BLaER1 treated with 17β-estradiol and CSF1 and Interleukin-3, amounts not matched to agents 10 nM and 100 nM (cell line): ENCODE measurements at regions not wholly inside any gene's neighbourhood (a gene's known extent, or its start where the extent isn't known, plus 50 kb on each side); places are given as distances from the start of the nearest gene placed in this dataset.

Experiments
- H3K27ac ChIP-seq, 11 experiments: shearing (Covaris generic); formaldehyde crosslinking; 2 replicates each; pipeline ENCODE4 v1.8.1; 2022
- H3K27me3 ChIP-seq, 11 experiments: shearing (Covaris generic); formaldehyde crosslinking; 2 replicates each; pipeline ENCODE4 v1.8.1; 2022
- H3K36me3 ChIP-seq, 11 experiments: shearing (Covaris generic); formaldehyde crosslinking; 2 replicates each; pipeline ENCODE4 v1.8.1; 2022
- H3K4me1 ChIP-seq, 10 experiments: shearing (Covaris generic); formaldehyde crosslinking; 2 replicates each; pipeline ENCODE4 v1.8.1; 2022
- H3K4me2 ChIP-seq, 11 experiments: shearing (Covaris generic); formaldehyde crosslinking; 2 replicates each; pipeline ENCODE4 v1.8.1; 2022
- H3K4me3 ChIP-seq, 10 experiments: shearing (Covaris generic); formaldehyde crosslinking; 2 replicates each; pipeline ENCODE4 v1.8.1; 2022
- H3K9ac ChIP-seq, 11 experiments: shearing (Covaris generic); formaldehyde crosslinking; 2 replicates each; pipeline ENCODE4 v1.8.1; 2022
- H3K9me3 ChIP-seq, 11 experiments: shearing (Covaris generic); formaldehyde crosslinking; replicated peaks in 1 of 11; 2 replicates each; pipeline ENCODE4 v1.8.1; 2022
- H4K20me1 ChIP-seq, 11 experiments: shearing (Covaris generic); formaldehyde crosslinking; 2 replicates each; pipeline ENCODE4 v1.8.1; 2022
- Cebpa-rat ChIP-seq, 11 experiments: shearing (Covaris generic); IDR thresholded peaks; 2 replicates each; pipeline ENCODE4 v1.8.1; 2022

- Histone ChIP-seq H3K4me3 (no peak overlapping the region), H3K4me2 (no peak overlapping the region), H3K27ac (no peak overlapping the region), H3K9ac (no peak overlapping the region), H4K20me1 (no peaks in the 10 kb centered on the region), H3K27me3 (no peaks in the 10 kb centered on the region), H3K9me3 (peaks cover 0 to 9% (median 5%) of the 10 kb centered on the region in 11 experiments; a peak in 8 of 22 replicates), H3K4me1 (no peaks in the 10 kb centered on the region), H3K36me3 (no peaks in the 10 kb centered on the region)
- no peak for TF ChIP-seq Cebpa-rat (IDR thresholded peaks at IDR 0.05)
Observed at GRCh38 chr3:159513867-159514380, 474.7 kb upstream of the IL12A start.

DNA sequence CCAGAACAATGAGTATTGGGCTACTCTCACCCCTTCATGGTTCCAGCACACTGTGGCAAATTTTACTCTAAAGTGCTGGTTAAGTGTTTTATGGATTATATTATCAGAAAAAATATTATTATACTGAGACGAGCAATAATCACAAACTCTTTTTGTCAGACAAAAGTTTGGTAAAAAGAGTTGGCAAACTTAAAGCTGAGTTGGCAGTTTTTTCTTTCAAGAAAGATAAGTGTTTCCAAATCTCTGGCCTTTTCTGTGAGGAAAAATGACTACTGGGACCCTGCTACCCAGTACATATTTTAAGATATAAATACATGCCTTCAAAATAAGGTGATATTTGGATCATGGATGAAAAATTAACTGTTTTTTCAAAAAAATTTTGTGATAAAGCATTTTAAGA is 471.5 kb upstream of the IL12A start:
- Histone ChIP-seq H3K27ac (no peak overlapping the region), H3K9ac (no peak overlapping the region)
- no peak for TF ChIP-seq Cebpa-rat (IDR thresholded peaks at IDR 0.05)

GRCh38 chr3:159520638-159521037 is 468.0 kb upstream of the IL12A start:
- Histone ChIP-seq H3K4me2 (no peak overlapping the region), H3K9ac (no peak overlapping the region), H3K27ac (no peak overlapping the region), H3K27me3 (no peaks in the 10 kb centered on the region), H3K36me3 (no peaks in the 10 kb centered on the region), H3K4me1 (no peaks in the 10 kb centered on the region), H3K9me3 (no peaks in the 10 kb centered on the region), H4K20me1 (no peaks in the 10 kb centered on the region), H3K4me3 (no peak overlapping the region)
- TF ChIP-seq Cebpa-rat (IDR thresholded peaks at IDR 0.05) = no peak

More for the DNA sequence above, 471.5 kb upstream of the IL12A start:
- H3K27me3 ChIP-seq = no peaks in the 10 kb centered on the region
- no peak overlapping the region for H3K4me3 ChIP-seq
- no peaks in the 10 kb centered on the region for H3K4me1 ChIP-seq
- H4K20me1 ChIP-seq = no peaks in the 10 kb centered on the region
- H3K36me3 ChIP-seq = no peaks in the 10 kb centered on the region
- H3K9me3 ChIP-seq = no peaks in the 10 kb centered on the region
- H3K4me2 ChIP-seq = no peak overlapping the region

GRCh38 chr3:159522276-159522675 is 466.4 kb upstream of the IL12A start:
- Histone ChIP-seq H3K4me1 (no peaks in the 10 kb centered on the region), H3K27ac (no peak overlapping the region), H3K4me2 (no peak overlapping the region), H3K4me3 (no peak overlapping the region), H3K9ac (no peak overlapping the region), H3K9me3 (no peaks in the 10 kb centered on the region), H4K20me1 (no peaks in the 10 kb centered on the region), H3K27me3 (no peaks in the 10 kb centered on the region), H3K36me3 (no peaks in the 10 kb centered on the region)
- TF ChIP-seq Cebpa-rat (IDR thresholded peaks at IDR 0.05) = no peak

DNA sequence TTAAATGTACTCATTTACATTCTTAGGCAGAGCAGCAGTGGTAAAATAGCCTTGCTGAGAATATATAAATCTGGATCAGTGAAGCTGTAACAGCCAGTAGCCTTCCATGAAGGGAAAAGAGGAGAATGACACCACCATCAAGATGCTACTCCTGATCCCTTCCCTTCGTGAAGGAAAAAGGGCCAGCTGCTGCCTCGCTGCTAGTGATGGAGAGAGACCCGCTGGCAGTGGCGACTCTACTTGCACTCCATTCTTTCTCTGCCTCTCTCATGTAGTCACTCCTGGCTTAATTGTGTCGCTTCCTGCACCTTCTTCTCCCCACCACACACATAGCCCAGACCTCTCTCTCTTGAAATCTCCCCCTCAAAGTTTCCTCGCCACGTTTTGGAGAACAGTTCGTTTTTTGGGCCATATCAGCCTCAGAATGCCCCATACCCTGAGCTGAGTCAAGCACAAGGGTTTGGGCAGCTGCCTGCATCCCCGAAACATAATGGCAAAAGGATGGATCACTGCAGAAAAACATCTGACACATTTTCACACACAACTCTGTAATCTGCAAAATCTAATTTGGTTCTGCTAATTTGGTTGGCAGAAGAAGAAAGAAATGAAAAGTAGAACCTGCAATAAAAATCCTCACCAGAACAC is 460.3 kb upstream of the IL12A start:
- Histone ChIP-seq H3K9ac (no peak overlapping the region), H4K20me1 (no peaks in the 10 kb centered on the region), H3K27ac (no peak overlapping the region), H3K9me3 (no peaks in the 10 kb centered on the region), H3K4me1 (no peaks in the 10 kb centered on the region), H3K4me3 (no peak overlapping the region), H3K36me3 (no peaks in the 10 kb centered on the region), H3K4me2 (no peak overlapping the region), H3K27me3 (no peaks in the 10 kb centered on the region)
- TF ChIP-seq Cebpa-rat (IDR thresholded peaks at IDR 0.05) = no peak

DNA sequence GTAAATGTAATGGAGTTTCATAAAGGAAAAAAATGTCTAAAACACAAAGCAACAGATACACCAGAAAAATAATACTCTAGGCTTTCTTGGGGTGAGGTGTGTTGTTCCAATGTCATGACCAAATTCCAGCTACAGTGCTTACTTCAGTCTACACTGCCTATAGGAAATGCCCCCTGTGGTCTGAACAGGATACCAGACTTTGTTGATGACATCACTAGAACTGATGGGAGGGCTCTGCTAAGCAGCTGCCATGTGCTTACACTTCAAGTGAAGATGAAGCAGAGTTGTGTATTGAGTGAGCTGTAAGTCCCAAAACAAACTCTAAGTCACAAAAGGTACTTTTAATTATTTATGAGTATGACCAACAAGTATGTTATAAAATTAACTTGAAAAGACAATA is 456.1 kb upstream of the IL12A start:
- Histone ChIP-seq H3K4me1 (no peaks in the 10 kb centered on the region), H3K36me3 (no peaks in the 10 kb centered on the region), H3K9me3 (no peaks in the 10 kb centered on the region), H3K4me3 (no peak overlapping the region), H4K20me1 (no peaks in the 10 kb centered on the region), H3K27me3 (no peaks in the 10 kb centered on the region), H3K27ac (no peak overlapping the region), H3K9ac (no peak overlapping the region), H3K4me2 (no peak overlapping the region)
- no peak for TF ChIP-seq Cebpa-rat (IDR thresholded peaks at IDR 0.05)

GRCh38 chr3:159534496-159534895 is 454.1 kb upstream of the IL12A start:
- no peak overlapping the region for H3K27ac ChIP-seq
- H3K4me1 ChIP-seq = no peaks in the 10 kb centered on the region
- no peaks in the 10 kb centered on the region for H3K9me3 ChIP-seq
- no peak overlapping the region for H3K4me2 ChIP-seq
- no peaks in the 10 kb centered on the region for H3K27me3 ChIP-seq
- H3K36me3 ChIP-seq = no peaks in the 10 kb centered on the region
- no peak overlapping the region for H3K4me3 ChIP-seq
- H3K9ac ChIP-seq = no peak overlapping the region
- no peak for TF ChIP-seq Cebpa-rat (IDR thresholded peaks at IDR 0.05)
- H4K20me1 ChIP-seq = no peaks in the 10 kb centered on the region

DNA sequence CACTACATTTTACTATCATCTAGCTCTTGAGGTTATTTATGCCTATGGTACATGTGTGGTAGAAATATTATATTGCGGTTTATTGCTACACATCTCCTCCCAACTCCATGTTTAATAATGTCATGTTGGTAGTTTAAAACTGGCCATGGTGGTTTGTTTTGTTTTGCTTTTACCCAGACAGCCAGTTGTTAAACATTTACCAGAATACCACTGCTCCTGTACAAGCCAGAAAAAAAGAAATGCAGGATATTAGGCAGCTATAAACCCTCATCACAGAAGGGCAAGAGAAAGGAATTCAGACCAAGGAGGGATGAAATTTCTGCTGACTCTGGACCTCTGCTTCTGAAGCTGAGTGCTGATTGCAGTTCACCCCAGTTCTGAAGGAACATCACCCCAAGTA is 451.8 kb upstream of the IL12A start:
- no peaks in the 10 kb centered on the region for H3K4me1 ChIP-seq
- H3K36me3 ChIP-seq = no peaks in the 10 kb centered on the region
- H3K27me3 ChIP-seq = no peaks in the 10 kb centered on the region

DNA sequence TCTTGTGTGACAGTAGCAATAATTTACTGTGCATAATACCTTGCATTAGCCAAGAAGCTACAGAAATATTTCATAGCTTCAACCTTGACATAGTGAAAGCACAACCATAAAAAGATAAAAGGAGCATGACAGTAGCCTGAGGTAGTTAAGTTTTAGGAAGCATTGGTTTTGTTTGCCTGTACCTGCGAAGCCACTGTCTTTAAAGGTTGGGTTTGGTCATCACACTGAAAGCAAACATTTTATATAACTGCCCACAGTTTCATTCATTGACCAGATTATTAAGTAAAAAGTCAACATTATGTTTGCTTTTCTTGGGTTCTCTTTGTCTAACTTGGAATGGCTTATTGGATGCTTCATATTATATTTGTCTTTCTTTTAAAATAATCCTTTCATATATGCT is 450.1 kb upstream of the IL12A start:
- H3K27ac ChIP-seq = no peak overlapping the region
- H3K9ac ChIP-seq = no peak overlapping the region
- H3K36me3 ChIP-seq = no peaks in the 10 kb centered on the region
- H3K9me3 ChIP-seq = no peaks in the 10 kb centered on the region
- H4K20me1 ChIP-seq = no peaks in the 10 kb centered on the region
- no peak for TF ChIP-seq Cebpa-rat (IDR thresholded peaks at IDR 0.05)
- no peaks in the 10 kb centered on the region for H3K27me3 ChIP-seq
- no peaks in the 10 kb centered on the region for H3K4me1 ChIP-seq
- no peak overlapping the region for H3K4me3 ChIP-seq
- H3K4me2 ChIP-seq = no peak overlapping the region

More for the DNA sequence above, 451.8 kb upstream of the IL12A start:
- no peaks in the 10 kb centered on the region for H3K9me3 ChIP-seq
- no peak for TF ChIP-seq Cebpa-rat (IDR thresholded peaks at IDR 0.05)
- no peak overlapping the region for H3K9ac ChIP-seq
- no peaks in the 10 kb centered on the region for H4K20me1 ChIP-seq
- H3K27ac ChIP-seq = no peak overlapping the region
- no peak overlapping the region for H3K4me2 ChIP-seq
- H3K4me3 ChIP-seq = no peak overlapping the region

- Histone ChIP-seq H3K36me3 (no peaks in the 10 kb centered on the region), H3K27me3 (no peaks in the 10 kb centered on the region), H3K9ac (no peak overlapping the region), H3K4me1 (no peaks in the 10 kb centered on the region), H4K20me1 (no peaks in the 10 kb centered on the region), H3K4me3 (no peak overlapping the region), H3K4me2 (no peak overlapping the region), H3K9me3 (no peaks in the 10 kb centered on the region), H3K27ac (no peak overlapping the region)
- no peak for TF ChIP-seq Cebpa-rat (IDR thresholded peaks at IDR 0.05)
Observed at GRCh38 chr3:159540882-159541495, 447.6 kb upstream of the IL12A start.
